ENCODE measurements at regions not wholly inside any gene's neighbourhood (a gene's known extent, or its start where the extent isn't known, plus 50 kb on each side); places are given as distances from the start of the nearest gene placed in this dataset.
A peak's percentile ranks its signal among the peaks of the same experiment; 100 is the strongest.
"Not testable (repeated sequence)": the region's sequence is repeated elsewhere in the genome, so short reads cannot be mapped to it uniquely, and the experiment has no call there.

- DNase-seq (ENCODE audit: low read depth), result no peak
Measured at GRCh38 chrY:19541475-19542306, 202.8 kb downstream of the KDM5D start.

GRCh38 chrY:19535697-19536096, 208.8 kb downstream of the KDM5D start:
- not testable (repeated sequence) for DNase-seq (ENCODE audit: low read depth)

GRCh38 chrY:19521976-19522375, 222.6 kb downstream of the KDM5D start:
- DNase-seq (ENCODE audit: low read depth), result no peak

GRCh38 chrY:19503092-19503449, 241.5 kb downstream of the KDM5D start:
- DNase-seq (ENCODE audit: low read depth), result no peak

- DNase-seq (ENCODE audit: low read depth), result no peak
Measured at GRCh38 chrY:19502169-19503091, 242.1 kb downstream of the KDM5D start.

GRCh38 chrY:19498556-19498955, 246.0 kb downstream of the KDM5D start:
- no peak for DNase-seq (ENCODE audit: low read depth)

- no peak for DNase-seq (ENCODE audit: low read depth)
Measured at GRCh38 chrY:19487494-19487893, 257.0 kb downstream of the KDM5D start.

GRCh38 chrY:19484997-19485396, 259.5 kb downstream of the KDM5D start:
- DNase-seq (ENCODE audit: low read depth), result no peak

- DNase-seq (ENCODE audit: low read depth), result no peak
Measured at GRCh38 chrY:19479141-19479540, 265.4 kb downstream of the KDM5D start.

GRCh38 chrY:19477959-19478358, 266.6 kb downstream of the KDM5D start:
- DNase-seq (ENCODE audit: low read depth), result no peak

- DNase-seq (ENCODE audit: low read depth), result no peak
Measured at GRCh38 chrY:19465809-19466208, 278.7 kb downstream of the KDM5D start.

GRCh38 chrY:19456855-19457448, 287.6 kb downstream of the KDM5D start:
- no peak for DNase-seq (ENCODE audit: low read depth)

GRCh38 chrY:19433059-19433458, 311.5 kb downstream of the KDM5D start:
- peak; percentile 0 for DNase-seq (ENCODE audit: low read depth)

GRCh38 chrY:19427736-19428518, 316.6 kb downstream of the KDM5D start:
- no peak for DNase-seq (ENCODE audit: low read depth)

- DNase-seq (ENCODE audit: low read depth), result not testable (repeated sequence)
Measured at GRCh38 chrY:19427191-19427590, 317.3 kb downstream of the KDM5D start.

GRCh38 chrY:19410980-19411766, 333.4 kb downstream of the KDM5D start:
- DNase-seq (ENCODE audit: low read depth), result peak; percentile 83

GRCh38 chrY:19406246-19406645, 338.3 kb downstream of the KDM5D start:
- DNase-seq (ENCODE audit: low read depth), result no peak

- DNase-seq (ENCODE audit: low read depth), result peak; percentile 22
Measured at GRCh38 chrY:19405598-19405997, 338.9 kb downstream of the KDM5D start.

GRCh38 chrY:19392876-19393275, 351.6 kb downstream of the KDM5D start:
- no peak for DNase-seq (ENCODE audit: low read depth)

- no peak for DNase-seq (ENCODE audit: low read depth)
Measured at GRCh38 chrY:19391922-19392321, 352.6 kb downstream of the KDM5D start.

All from HT1080 (cell line).